IMR-90 (cell line): ENCODE measurements at regions not wholly inside any gene's neighbourhood (a gene's known extent, or its start where the extent isn't known, plus 50 kb on each side); places are given as distances from the start of the nearest gene placed in this dataset.

Experiments
- CEBPB ChIP-seq: IDR thresholded peaks from 2 replicates; pipeline ENCODE4 v1.6.1; 2012; ENCODE audit warnings: low read depth, low read length, improper control_type of control experiment
- CHD1 ChIP-seq: IDR thresholded peaks from 2 replicates; pipeline ENCODE4 v1.6.1; 2012; ENCODE audit warnings: low read depth, low read length, improper control_type of control experiment
- MAZ ChIP-seq: IDR thresholded peaks from 2 replicates; pipeline ENCODE4 v1.6.1; 2012; ENCODE audit warnings: low read depth, mild to moderate bottlenecking, low read length, improper control_type of control experiment, moderate library complexity, borderline replicate concordance
- POLR2A ChIP-seq: IDR thresholded peaks from 2 replicates; pipeline ENCODE4 v1.6.1; 2012; ENCODE audit warnings: mild to moderate bottlenecking, low read depth, low read length
- RAD21 ChIP-seq: IDR thresholded peaks from 2 replicates; pipeline ENCODE4 v1.6.1; 2012; ENCODE audit warnings: low read length, improper control_type of control experiment
- TF ChIP-seq, protein P1 (sequence below): fragments of 150-350 bp; IDR thresholded peaks from 2 replicates; pipeline ENCODE4 v1.6.1; 2017; ENCODE audit warnings: mild to moderate bottlenecking, antibody characterized with exemption, low read length, low read depth

GRCh38 chr6:111952821-111953540 is 79.7 kb upstream of the FYN start:
- TF ChIP-seq CHD1 (no peak), POLR2A (no peak), MAZ (no peak), RAD21 (no peak), CEBPB (no peak)
- TF ChIP-seq, protein P1, sequence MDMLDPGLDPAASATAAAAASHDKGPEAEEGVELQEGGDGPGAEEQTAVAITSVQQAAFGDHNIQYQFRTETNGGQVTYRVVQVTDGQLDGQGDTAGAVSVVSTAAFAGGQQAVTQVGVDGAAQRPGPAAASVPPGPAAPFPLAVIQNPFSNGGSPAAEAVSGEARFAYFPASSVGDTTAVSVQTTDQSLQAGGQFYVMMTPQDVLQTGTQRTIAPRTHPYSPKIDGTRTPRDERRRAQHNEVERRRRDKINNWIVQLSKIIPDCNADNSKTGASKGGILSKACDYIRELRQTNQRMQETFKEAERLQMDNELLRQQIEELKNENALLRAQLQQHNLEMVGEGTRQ: no peak
